Uterus (tissue), 3 donors: ENCODE measurements at regions not wholly inside any gene's neighbourhood (a gene's known extent, or its start where the extent isn't known, plus 50 kb on each side); places are given as distances from the start of the nearest gene placed in this dataset.

Source experiments
- DNase-seq, 2 donors: peaks; one replicate each; pipeline ENCODE4 v3.0.0-alpha.2; 2019 to 2020
- H3K27ac ChIP-seq, 2 donors: fragments of 200-600 bp; sonication (generic); 1 replicate in 1 of 2; 2 replicates in 1 of 2; pipeline ENCODE4 v1.5.1; 2016 to 2018
- H3K27me3 ChIP-seq, 2 donors: fragments of 200-600 bp; sonication (generic); one replicate each; pipeline ENCODE4 v1.5.1; 2018 to 2019; ENCODE audit warnings: control low read depth in 1 of 2
- H3K36me3 ChIP-seq, 2 donors: fragments of 200-600 bp; sonication (generic); one replicate each; pipeline ENCODE4 v1.5.1; 2019; ENCODE audit warnings: control low read depth in 1 of 2
- H3K4me1 ChIP-seq, 2 donors: fragments of 200-600 bp; sonication (generic); one replicate each; pipeline ENCODE4 v1.5.1; 2018 to 2019; ENCODE audit warnings: control low read depth in 1 of 2
- H3K4me3 ChIP-seq, 2 donors: fragments of 200-600 bp; sonication (generic); 1 replicate in 1 of 2; 2 replicates in 1 of 2; pipeline ENCODE4 v1.5.1; 2018 to 2019; ENCODE audit warnings: mild to moderate bottlenecking in 1 of 2
- H3K9me3 ChIP-seq, 2 donors: fragments of 200-600 bp; sonication (generic); one replicate each; pipeline ENCODE4 v1.5.1; 2019; ENCODE audit warnings: control low read depth in 1 of 2
- CTCF ChIP-seq, 4 experiments: fragments of 200-600 bp in 2 of 4; fragments of 450-650 bp in 2 of 4; sonication (generic) in 2 of 4; IDR thresholded peaks; one replicate each; pipeline ENCODE4 v1.5.1; 2016 to 2019; ENCODE audit warnings: antibody characterized with exemption in 4 of 4, mild to moderate bottlenecking in 2 of 4, moderate library complexity in 1 of 4
- POLR2A ChIP-seq, 2 donors: fragments of 450-650 bp; IDR thresholded peaks; one replicate each; pipeline ENCODE4 v1.6.1; 2016; ENCODE audit warnings: antibody characterized with exemption in 2 of 2, mild to moderate bottlenecking in 1 of 2, moderate library complexity in 1 of 2
- intact Hi-C: fragments of 100-400 bp; cut with DNase I; formaldehyde crosslinking; loops from one replicate; pipeline ENCODE4 v1.15.1; 2023; ENCODE audit warnings: low total_unique reads
- donor health status: DM: yes; HTN: yes; CAD: no.

- no peak for DNase-seq
- intact Hi-C loops = no loop called here
- no peak for TF ChIP-seq CTCF (IDR thresholded peaks at IDR 0.05)
These were observed 226.1 kb downstream of the CDC14C start for GRCh38 chr7:49150486-49150885.

GRCh38 chr7:49151146-49151545, 226.8 kb downstream of the CDC14C start:
- Histone ChIP-seq H3K27ac (no peak overlapping the region), H3K4me3 (no peak overlapping the region), H3K27me3 (no peaks in the 10 kb centered on the region), H3K36me3 (no peaks in the 10 kb centered on the region), H3K9me3 (no peaks in the 10 kb centered on the region), H3K4me1 (no peaks in the 10 kb centered on the region)
- no peak for DNase-seq
- intact Hi-C loops = no loop called here
- TF ChIP-seq POLR2A (IDR thresholded peaks at IDR 0.05) = no peak
- no peak for TF ChIP-seq CTCF (IDR thresholded peaks at IDR 0.05)

More at GRCh38 chr7:49150486-49150885, 226.1 kb downstream of the CDC14C start:
- H3K9me3 ChIP-seq = no peaks in the 10 kb centered on the region
- H3K4me3 ChIP-seq = no peak overlapping the region
- H3K27me3 ChIP-seq = no peaks in the 10 kb centered on the region
- H3K27ac ChIP-seq = no peak overlapping the region
- H3K36me3 ChIP-seq = no peaks in the 10 kb centered on the region
- no peaks in the 10 kb centered on the region for H3K4me1 ChIP-seq

- DNase-seq = no peak
- Histone ChIP-seq H3K27ac (no peak overlapping the region), H3K4me1 (no peaks in the 10 kb centered on the region), H3K4me3 (no peak overlapping the region), H3K27me3 (no peaks in the 10 kb centered on the region), H3K9me3 (no peaks in the 10 kb centered on the region), H3K36me3 (no peaks in the 10 kb centered on the region)
- intact Hi-C loops = no loop called here
- TF ChIP-seq POLR2A (IDR thresholded peaks at IDR 0.05) = no peak
- no peak for TF ChIP-seq CTCF (IDR thresholded peaks at IDR 0.05)
These were observed 234.0 kb downstream of the CDC14C start for GRCh38 chr7:49158321-49158720.

GRCh38 chr7:49159536-49159935, 235.2 kb downstream of the CDC14C start:
- DNase-seq = no peak
- TF ChIP-seq POLR2A (IDR thresholded peaks at IDR 0.05) (no peak), CTCF (IDR thresholded peaks at IDR 0.05) (no peak)
- intact Hi-C loops = no loop called here

GRCh38 chr7:49166441-49166840, 242.1 kb downstream of the CDC14C start:
- intact Hi-C loops = no loop called here
- H3K4me3 ChIP-seq = no peak overlapping the region

More at GRCh38 chr7:49159536-49159935, 235.2 kb downstream of the CDC14C start:
- no peaks in the 10 kb centered on the region for H3K36me3 ChIP-seq
- H3K27me3 ChIP-seq = no peaks in the 10 kb centered on the region
- H3K4me3 ChIP-seq = no peak overlapping the region
- H3K27ac ChIP-seq = no peak overlapping the region
- H3K4me1 ChIP-seq = no peaks in the 10 kb centered on the region
- H3K9me3 ChIP-seq = no peaks in the 10 kb centered on the region

More at GRCh38 chr7:49166441-49166840, 242.1 kb downstream of the CDC14C start:
- Histone ChIP-seq H3K4me1 (no peaks in the 10 kb centered on the region), H3K27ac (no peak overlapping the region), H3K36me3 (no peaks in the 10 kb centered on the region), H3K9me3 (no peaks in the 10 kb centered on the region), H3K27me3 (no peaks in the 10 kb centered on the region)
- no peak for DNase-seq
- TF ChIP-seq POLR2A (IDR thresholded peaks at IDR 0.05) (no peak), CTCF (IDR thresholded peaks at IDR 0.05) (no peak)
